ENCODE measurements at regions not wholly inside any gene's neighbourhood (a gene's known extent, or its start where the extent isn't known, plus 50 kb on each side); places are given as distances from the start of the nearest gene placed in this dataset.

DNA sequence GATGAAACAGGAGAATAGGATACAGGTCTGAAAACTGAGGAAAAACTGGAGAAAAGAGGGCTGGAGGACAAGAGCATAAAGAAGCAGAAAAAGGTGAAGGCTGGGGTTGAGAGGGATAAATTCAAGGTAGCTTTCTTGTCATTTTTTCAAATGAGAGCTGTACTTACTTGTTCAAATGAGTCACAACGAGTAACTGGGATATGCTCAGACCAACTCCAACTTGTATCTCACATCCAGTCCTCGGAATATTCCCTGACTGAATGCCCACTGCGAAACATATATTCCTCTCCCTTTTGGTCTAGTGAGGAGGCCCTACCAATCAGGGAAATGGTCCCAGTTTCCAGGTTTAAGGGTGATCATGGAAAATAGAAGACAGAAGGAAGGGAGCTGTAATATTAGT, 343.4 kb downstream of the HHIPL2 start (continued):
- TF ChIP-seq, protein P1, sequence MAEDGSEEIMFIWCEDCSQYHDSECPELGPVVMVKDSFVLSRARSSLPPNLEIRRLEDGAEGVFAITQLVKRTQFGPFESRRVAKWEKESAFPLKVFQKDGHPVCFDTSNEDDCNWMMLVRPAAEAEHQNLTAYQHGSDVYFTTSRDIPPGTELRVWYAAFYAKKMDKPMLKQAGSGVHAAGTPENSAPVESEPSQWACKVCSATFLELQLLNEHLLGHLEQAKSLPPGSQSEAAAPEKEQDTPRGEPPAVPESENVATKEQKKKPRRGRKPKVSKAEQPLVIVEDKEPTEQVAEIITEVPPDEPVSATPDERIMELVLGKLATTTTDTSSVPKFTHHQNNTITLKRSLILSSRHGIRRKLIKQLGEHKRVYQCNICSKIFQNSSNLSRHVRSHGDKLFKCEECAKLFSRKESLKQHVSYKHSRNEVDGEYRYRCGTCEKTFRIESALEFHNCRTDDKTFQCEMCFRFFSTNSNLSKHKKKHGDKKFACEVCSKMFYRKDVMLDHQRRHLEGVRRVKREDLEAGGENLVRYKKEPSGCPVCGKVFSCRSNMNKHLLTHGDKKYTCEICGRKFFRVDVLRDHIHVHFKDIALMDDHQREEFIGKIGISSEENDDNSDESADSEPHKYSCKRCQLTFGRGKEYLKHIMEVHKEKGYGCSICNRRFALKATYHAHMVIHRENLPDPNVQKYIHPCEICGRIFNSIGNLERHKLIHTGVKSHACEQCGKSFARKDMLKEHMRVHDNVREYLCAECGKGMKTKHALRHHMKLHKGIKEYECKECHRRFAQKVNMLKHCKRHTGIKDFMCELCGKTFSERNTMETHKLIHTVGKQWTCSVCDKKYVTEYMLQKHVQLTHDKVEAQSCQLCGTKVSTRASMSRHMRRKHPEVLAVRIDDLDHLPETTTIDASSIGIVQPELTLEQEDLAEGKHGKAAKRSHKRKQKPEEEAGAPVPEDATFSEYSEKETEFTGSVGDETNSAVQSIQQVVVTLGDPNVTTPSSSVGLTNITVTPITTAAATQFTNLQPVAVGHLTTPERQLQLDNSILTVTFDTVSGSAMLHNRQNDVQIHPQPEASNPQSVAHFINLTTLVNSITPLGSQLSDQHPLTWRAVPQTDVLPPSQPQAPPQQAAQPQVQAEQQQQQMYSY (CRISPR knock-in tag; IDR thresholded peaks at IDR 0.05) = no peak
- no peak for TF ChIP-seq GRHL2 (CRISPR knock-in tag; IDR thresholded peaks at IDR 0.05; ENCODE audit: insufficient replicate concordance, severe bottlenecking)
- TF ChIP-seq TP53 (CRISPR knock-in tag; IDR thresholded peaks at IDR 0.05) = no peak
- TF ChIP-seq ELF4 (CRISPR knock-in tag; IDR thresholded peaks at IDR 0.05; ENCODE audit: low read depth) = no peak
- TF ChIP-seq NFATC4 (CRISPR knock-in tag; IDR thresholded peaks at IDR 0.05) = no peak
- TF ChIP-seq NR2C2 (CRISPR knock-in tag; IDR thresholded peaks at IDR 0.05) = no peak
- TF ChIP-seq USF1 (CRISPR knock-in tag; IDR thresholded peaks at IDR 0.05) = no peak
- TF ChIP-seq ZNF396 (CRISPR knock-in tag; IDR thresholded peaks at IDR 0.05; ENCODE audit: borderline replicate concordance) = no peak

DNA sequence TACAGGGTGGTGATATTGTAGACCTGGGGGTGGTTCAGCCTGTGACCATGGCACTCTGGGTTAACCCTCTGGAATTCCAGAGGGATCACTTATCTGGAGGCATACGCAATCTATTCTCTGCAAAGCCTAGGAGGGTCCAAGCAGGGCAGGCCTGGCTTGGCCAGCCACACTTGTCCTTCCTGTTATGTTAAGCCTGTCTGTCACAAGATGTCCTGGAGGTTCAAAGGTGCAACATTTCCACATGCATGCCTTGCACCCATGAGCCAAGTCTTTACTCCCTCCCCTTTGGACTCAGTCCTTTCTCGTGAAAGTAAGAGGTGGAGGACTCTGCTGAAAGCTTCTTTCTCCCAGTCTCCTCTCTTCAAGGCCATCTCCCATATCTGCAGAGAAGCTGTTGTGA, 345.1 kb downstream of the HHIPL2 start:
- H3K27ac Mint-ChIP-seq = no peak overlapping the region

More for the DNA sequence above, 345.1 kb downstream of the HHIPL2 start:
- POLR2A ChIA-PET = no interaction called here
- ATAC-seq (no peak), DNase-seq (ENCODE audit: low spot score) (no peak)
- 0 out of 2 replicates have a peak, but pooled peaks cover 8% of the 10 kb centered on the region for H3K9me3 Mint-ChIP-seq
- H3K36me3 Mint-ChIP-seq = no peaks in the 10 kb centered on the region
- no peaks in the 10 kb centered on the region for H3K27me3 Mint-ChIP-seq (ENCODE audit: low read depth)
- CTCF ChIA-PET = no interaction called here
- TF ChIP-seq, protein P2, sequence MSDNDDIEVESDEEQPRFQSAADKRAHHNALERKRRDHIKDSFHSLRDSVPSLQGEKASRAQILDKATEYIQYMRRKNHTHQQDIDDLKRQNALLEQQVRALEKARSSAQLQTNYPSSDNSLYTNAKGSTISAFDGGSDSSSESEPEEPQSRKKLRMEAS (CRISPR knock-in tag; IDR thresholded peaks at IDR 0.05) = no peak
- TF ChIP-seq, protein P3, sequence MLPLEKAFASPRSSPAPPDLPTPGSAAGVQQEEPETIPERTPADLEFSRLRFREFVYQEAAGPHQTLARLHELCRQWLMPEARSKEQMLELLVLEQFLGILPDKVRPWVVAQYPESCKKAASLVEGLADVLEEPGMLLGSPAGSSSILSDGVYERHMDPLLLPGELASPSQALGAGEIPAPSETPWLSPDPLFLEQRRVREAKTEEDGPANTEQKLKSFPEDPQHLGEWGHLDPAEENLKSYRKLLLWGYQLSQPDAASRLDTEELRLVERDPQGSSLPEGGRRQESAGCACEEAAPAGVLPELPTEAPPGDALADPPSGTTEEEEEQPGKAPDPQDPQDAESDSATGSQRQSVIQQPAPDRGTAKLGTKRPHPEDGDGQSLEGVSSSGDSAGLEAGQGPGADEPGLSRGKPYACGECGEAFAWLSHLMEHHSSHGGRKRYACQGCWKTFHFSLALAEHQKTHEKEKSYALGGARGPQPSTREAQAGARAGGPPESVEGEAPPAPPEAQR (CRISPR knock-in tag; IDR thresholded peaks at IDR 0.05) = no peak
- TF ChIP-seq ESRRA (CRISPR knock-in tag; IDR thresholded peaks at IDR 0.05; ENCODE audit: borderline replicate concordance) = no peak
- TF ChIP-seq ZNF671 (CRISPR knock-in tag; IDR thresholded peaks at IDR 0.05) = no peak
- TF ChIP-seq CREB1 (CRISPR knock-in tag; IDR thresholded peaks at IDR 0.05) = no peak
- TF ChIP-seq EMX1 (CRISPR knock-in tag; IDR thresholded peaks at IDR 0.05) = no peak
- no peak for TF ChIP-seq NFATC4 (CRISPR knock-in tag; IDR thresholded peaks at IDR 0.05)
- TF ChIP-seq, protein P4, sequence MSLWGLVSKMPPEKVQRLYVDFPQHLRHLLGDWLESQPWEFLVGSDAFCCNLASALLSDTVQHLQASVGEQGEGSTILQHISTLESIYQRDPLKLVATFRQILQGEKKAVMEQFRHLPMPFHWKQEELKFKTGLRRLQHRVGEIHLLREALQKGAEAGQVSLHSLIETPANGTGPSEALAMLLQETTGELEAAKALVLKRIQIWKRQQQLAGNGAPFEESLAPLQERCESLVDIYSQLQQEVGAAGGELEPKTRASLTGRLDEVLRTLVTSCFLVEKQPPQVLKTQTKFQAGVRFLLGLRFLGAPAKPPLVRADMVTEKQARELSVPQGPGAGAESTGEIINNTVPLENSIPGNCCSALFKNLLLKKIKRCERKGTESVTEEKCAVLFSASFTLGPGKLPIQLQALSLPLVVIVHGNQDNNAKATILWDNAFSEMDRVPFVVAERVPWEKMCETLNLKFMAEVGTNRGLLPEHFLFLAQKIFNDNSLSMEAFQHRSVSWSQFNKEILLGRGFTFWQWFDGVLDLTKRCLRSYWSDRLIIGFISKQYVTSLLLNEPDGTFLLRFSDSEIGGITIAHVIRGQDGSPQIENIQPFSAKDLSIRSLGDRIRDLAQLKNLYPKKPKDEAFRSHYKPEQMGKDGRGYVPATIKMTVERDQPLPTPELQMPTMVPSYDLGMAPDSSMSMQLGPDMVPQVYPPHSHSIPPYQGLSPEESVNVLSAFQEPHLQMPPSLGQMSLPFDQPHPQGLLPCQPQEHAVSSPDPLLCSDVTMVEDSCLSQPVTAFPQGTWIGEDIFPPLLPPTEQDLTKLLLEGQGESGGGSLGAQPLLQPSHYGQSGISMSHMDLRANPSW (CRISPR knock-in tag; conservative IDR thresholded peaks at IDR 0.05; ENCODE audit: low read depth) = no peak
- no peak for TF ChIP-seq FOXP4 (CRISPR knock-in tag; IDR thresholded peaks at IDR 0.05)
- no peak for TF ChIP-seq ZBTB43 (CRISPR knock-in tag; IDR thresholded peaks at IDR 0.05)
- TF ChIP-seq CBFB (CRISPR knock-in tag; IDR thresholded peaks at IDR 0.05; ENCODE audit: low read depth) = no peak
- no peak for TF ChIP-seq HMGXB4 (CRISPR knock-in tag; IDR thresholded peaks at IDR 0.05)
- no peak for TF ChIP-seq PRRX2 (CRISPR knock-in tag; IDR thresholded peaks at IDR 0.05)
- no peak for TF ChIP-seq NR1H2 (CRISPR knock-in tag; IDR thresholded peaks at IDR 0.05)
- TF ChIP-seq ZNF317 (CRISPR knock-in tag; IDR thresholded peaks at IDR 0.05; ENCODE audit: borderline replicate concordance, low read depth) = no peak
- TF ChIP-seq, protein P5, sequence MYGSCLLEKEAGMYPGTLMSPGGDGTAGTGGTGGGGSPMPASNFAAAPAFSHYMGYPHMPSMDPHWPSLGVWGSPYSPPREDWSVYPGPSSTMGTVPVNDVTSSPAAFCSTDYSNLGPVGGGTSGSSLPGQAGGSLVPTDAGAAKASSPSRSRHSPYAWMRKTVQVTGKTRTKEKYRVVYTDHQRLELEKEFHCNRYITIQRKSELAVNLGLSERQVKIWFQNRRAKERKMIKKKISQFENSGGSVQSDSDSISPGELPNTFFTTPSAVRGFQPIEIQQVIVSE (CRISPR knock-in tag; IDR thresholded peaks at IDR 0.05; ENCODE audit: borderline replicate concordance) = no peak
- H3K4me1 Mint-ChIP-seq = no peaks in the 10 kb centered on the region
- H3K4me3 Mint-ChIP-seq = no peak overlapping the region

Data from WTC11 (cell line).